Fibroblast of mammary gland (primary cell): ENCODE measurements at regions not wholly inside any gene's neighbourhood (a gene's known extent, or its start where the extent isn't known, plus 50 kb on each side); places are given as distances from the start of the nearest gene placed in this dataset.

Source experiments
- DNase-seq: peaks from one replicate; pipeline ENCODE4 v3.0.0-alpha.2; 2010; ENCODE audit warnings: low read depth
- H3K4me3 ChIP-seq: 2 replicates; pipeline ENCODE4 v1.5.1; 2011; ENCODE audit warnings: low read depth, mild to moderate bottlenecking, low read length, moderate library complexity; ENCODE audit not compliant: control insufficient read depth
- CTCF ChIP-seq: conservative IDR thresholded peaks from 2 replicates; pipeline ENCODE4 v1.5.1; 2011; ENCODE audit warnings: low read depth, low read length, inconsistent platforms; ENCODE audit not compliant: control insufficient read depth, insufficient read depth

GRCh38 chr5:13613621-13614020 lies 330.9 kb downstream of the DNAH5 start:
- TF ChIP-seq CTCF: no peak
- H3K4me3 ChIP-seq: no peak overlapping the region

GRCh38 chr5:13611604-13612003 lies 332.9 kb downstream of the DNAH5 start:
- TF ChIP-seq CTCF: no peak
- DNase-seq: no peak
- no peak overlapping the region for H3K4me3 ChIP-seq

More at GRCh38 chr5:13613621-13614020, 330.9 kb downstream of the DNAH5 start:
- no peak for DNase-seq

GRCh38 chr5:13609504-13609903 lies 335.0 kb downstream of the DNAH5 start:
- no peak for DNase-seq
- no peak overlapping the region for H3K4me3 ChIP-seq
- no peak for TF ChIP-seq CTCF

GRCh38 chr5:13606051-13606450 lies 338.4 kb downstream of the DNAH5 start:
- no peak for TF ChIP-seq CTCF
- no peak for DNase-seq
- no peak overlapping the region for H3K4me3 ChIP-seq

DNA sequence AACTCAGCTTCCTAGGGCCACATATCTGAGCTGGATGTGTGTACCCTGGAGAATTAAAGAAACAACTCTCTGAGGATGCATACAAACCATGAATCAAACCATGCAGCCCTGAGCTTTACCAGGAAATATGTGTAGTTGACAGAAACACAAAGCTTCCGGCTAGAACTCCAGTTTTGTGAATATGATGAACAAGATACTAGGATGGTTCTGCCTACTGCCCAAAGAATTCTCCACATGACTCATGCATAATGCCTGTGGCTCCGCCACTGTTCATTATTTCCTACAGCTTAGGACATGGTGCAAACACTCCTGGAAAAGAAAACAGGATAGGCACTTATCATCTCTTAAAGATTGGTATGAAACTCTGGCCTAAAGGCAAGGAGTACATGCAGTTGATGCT lies 343.4 kb downstream of the DNAH5 start:
- TF ChIP-seq CTCF: no peak
- peak; percentile 1 for DNase-seq
- H3K4me3 ChIP-seq: no peak overlapping the region

GRCh38 chr5:13595978-13596377 lies 348.5 kb downstream of the DNAH5 start:
- H3K4me3 ChIP-seq: no peak overlapping the region
- DNase-seq: no peak
- no peak for TF ChIP-seq CTCF

GRCh38 chr5:13591621-13592020 lies 352.9 kb downstream of the DNAH5 start:
- TF ChIP-seq CTCF: no peak
- peak; percentile 78 for DNase-seq
- no peak overlapping the region for H3K4me3 ChIP-seq
